NOMO-1 treated with dmso at 0.1 percent for 144 hours (cell line): ENCODE measurements at regions not wholly inside any gene's neighbourhood (a gene's known extent, or its start where the extent isn't known, plus 50 kb on each side); places are given as distances from the start of the nearest gene placed in this dataset.

ENCODE experiments used
- DNase-seq: peaks from one replicate; lab custom pipeline; 2025; ENCODE audit not compliant: unreplicated experiment; lab: John Stamatoyannopoulos, UW

- no peak for DNase-seq
These were observed 69.0 kb upstream of the GGTA1 start for GRCh38 chr9:121568343-121569265.

- DNase-seq = no peak
These were observed 69.6 kb upstream of the GGTA1 start for GRCh38 chr9:121569266-121569648.

GRCh38 chr9:121572581-121572980, 72.9 kb upstream of the GGTA1 start:
- no peak for DNase-seq

- DNase-seq = no peak
These were observed 74.3 kb upstream of the GGTA1 start for GRCh38 chr9:121573717-121574485.

- DNase-seq = no peak
These were observed 75.3 kb upstream of the GGTA1 start for GRCh38 chr9:121574774-121575519.

GRCh38 chr9:121576281-121577075, 75.0 kb upstream of the DAB2IP start:
- DNase-seq = no peak

GRCh38 chr9:121577166-121577565, 74.3 kb upstream of the DAB2IP start:
- no peak for DNase-seq

- no peak for DNase-seq
These were observed 73.9 kb upstream of the DAB2IP start for GRCh38 chr9:121577572-121577971.

GRCh38 chr9:121581786-121582600, 69.4 kb upstream of the DAB2IP start:
- DNase-seq = no peak

- no peak for DNase-seq
These were observed 68.8 kb upstream of the DAB2IP start for GRCh38 chr9:121582641-121583040.

GRCh38 chr9:121584421-121584820, 67.0 kb upstream of the DAB2IP start:
- no peak for DNase-seq

GRCh38 chr9:121587863-121588262, 63.6 kb upstream of the DAB2IP start:
- no peak for DNase-seq

- no peak for DNase-seq
These were observed 61.4 kb upstream of the DAB2IP start for GRCh38 chr9:121589986-121590385.

- no peak for DNase-seq
These were observed 59.2 kb upstream of the DAB2IP start for GRCh38 chr9:121592265-121592664.

GRCh38 chr9:121593066-121593465, 58.4 kb upstream of the DAB2IP start:
- DNase-seq = no peak

- DNase-seq = no peak
These were observed 54.9 kb upstream of the DAB2IP start for GRCh38 chr9:121596515-121596914.

- DNase-seq = no peak
These were observed 53.7 kb upstream of the DAB2IP start for GRCh38 chr9:121597698-121598166.

- no peak for DNase-seq
These were observed 53.1 kb upstream of the DAB2IP start for GRCh38 chr9:121598167-121598964.
